H9 (cell line): ENCODE measurements at regions not wholly inside any gene's neighbourhood (a gene's known extent, or its start where the extent isn't known, plus 50 kb on each side); places are given as distances from the start of the nearest gene placed in this dataset.
"Not testable (repeated sequence)": the region's sequence is repeated elsewhere in the genome, so short reads cannot be mapped to it uniquely, and the experiment has no call there.

Source experiments
- DNase-seq: peaks from one replicate; pipeline ENCODE4 v3.0.0-alpha.2; 2017
- H2AFZ ChIP-seq: one replicate; pipeline ENCODE4 v1.6.1; 2013; ENCODE audit warnings: mild to moderate bottlenecking, low read length, control low read depth, moderate library complexity
- H2AK5ac ChIP-seq: 2 replicates; pipeline ENCODE4 v1.6.1; 2013; ENCODE audit warnings: low read length, control low read depth, mixed read lengths; ENCODE audit not compliant: insufficient read length
- H2BK120ac ChIP-seq: one replicate; pipeline ENCODE4 v1.6.1; 2013; ENCODE audit warnings: low read depth, mild to moderate bottlenecking, low read length, control low read depth, inconsistent platforms; ENCODE audit not compliant: poor library complexity, severe bottlenecking
- H2BK12ac ChIP-seq: 2 replicates; pipeline ENCODE4 v1.6.1; 2013; ENCODE audit warnings: low read length, control low read depth, mixed read lengths, low read depth; ENCODE audit not compliant: insufficient read length
- H2BK15ac ChIP-seq: 2 replicates; pipeline ENCODE4 v1.6.1; 2013; ENCODE audit warnings: low read depth, low read length, control low read depth
- H2BK20ac ChIP-seq: one replicate; pipeline ENCODE4 v1.6.1; 2013; ENCODE audit warnings: low read depth, mild to moderate bottlenecking, low read length, control low read depth, inconsistent platforms; ENCODE audit not compliant: poor library complexity, severe bottlenecking
- H2BK5ac ChIP-seq: 2 replicates; pipeline ENCODE4 v1.6.1; 2013; ENCODE audit warnings: low read length, control low read depth, mixed read lengths; ENCODE audit not compliant: insufficient read length
- H3K14ac ChIP-seq: 2 replicates; pipeline ENCODE4 v1.6.1; 2013; ENCODE audit warnings: low read length, control low read depth; ENCODE audit not compliant: insufficient read depth
- H3K18ac ChIP-seq: 2 replicates; pipeline ENCODE4 v1.6.1; 2013; ENCODE audit warnings: low read depth, mild to moderate bottlenecking, mixed read lengths, low read length, control low read depth; ENCODE audit not compliant: insufficient read length
- H3K23ac ChIP-seq: 2 replicates; pipeline ENCODE4 v1.6.1; 2013; ENCODE audit warnings: low read length, control low read depth, mixed read lengths, low read depth; ENCODE audit not compliant: insufficient read length
- H3K23me2 ChIP-seq: 2 replicates; pipeline ENCODE4 v1.6.1; 2013; ENCODE audit warnings: low read depth, mild to moderate bottlenecking, mixed read lengths, low read length, control low read depth; ENCODE audit not compliant: insufficient read length, poor library complexity, severe bottlenecking
- H3K27ac ChIP-seq: 2 replicates; pipeline ENCODE4 v1.5.1; 2013; ENCODE audit warnings: low read length, control low read depth, mixed read lengths, low read depth; ENCODE audit not compliant: insufficient read length
- H3K27me3 ChIP-seq: 2 replicates; pipeline ENCODE4 v1.6.1; 2013; ENCODE audit warnings: low read length, control low read depth, inconsistent platforms; ENCODE audit not compliant: insufficient read depth
- H3K4ac ChIP-seq: 2 replicates; pipeline ENCODE4 v1.6.1; 2013; ENCODE audit warnings: low read depth, mild to moderate bottlenecking, control low read depth, inconsistent platforms, low read length, moderate library complexity
- H3K4me1 ChIP-seq: 2 replicates; pipeline ENCODE4 v1.6.1; 2013; ENCODE audit warnings: low read length, control low read depth, inconsistent platforms; ENCODE audit not compliant: insufficient read depth
- H3K4me2 ChIP-seq: 2 replicates; pipeline ENCODE4 v1.6.1; 2013; ENCODE audit warnings: low read length, control low read depth, mixed read lengths; ENCODE audit not compliant: insufficient read length, insufficient read depth
- H3K56ac ChIP-seq: 2 replicates; pipeline ENCODE4 v1.6.1; 2013; ENCODE audit warnings: low read depth, mild to moderate bottlenecking, mixed read lengths, low read length, control low read depth; ENCODE audit not compliant: insufficient read length
- H3K79me1 ChIP-seq: 2 replicates; pipeline ENCODE4 v1.6.1; 2013; ENCODE audit warnings: low read depth, mild to moderate bottlenecking, moderate library complexity, low read length, control low read depth, inconsistent platforms; ENCODE audit not compliant: insufficient read depth, poor library complexity, severe bottlenecking
- H3K79me2 ChIP-seq: 2 replicates; pipeline ENCODE4 v1.6.1; 2013; ENCODE audit warnings: low read length, control low read depth, inconsistent platforms; ENCODE audit not compliant: insufficient read depth
- H3K9ac ChIP-seq: 2 replicates; pipeline ENCODE4 v1.6.1; 2013; ENCODE audit warnings: low read length, control low read depth, mixed read lengths; ENCODE audit not compliant: insufficient read length; ENCODE audit errors: extremely low read depth
- H3K9me3 ChIP-seq: one replicate; pipeline ENCODE4 v1.6.1; 2013; ENCODE audit warnings: low read depth, low read length, inconsistent platforms; ENCODE audit not compliant: control insufficient read depth
- H3T11ph ChIP-seq: one replicate; pipeline ENCODE4 v1.6.1; 2013; ENCODE audit warnings: mild to moderate bottlenecking, low read length, control low read depth, inconsistent platforms
- H4K20me1 ChIP-seq: one replicate; pipeline ENCODE4 v1.6.1; 2013; ENCODE audit not compliant: control insufficient read depth, insufficient read length, insufficient read depth
- H4K5ac ChIP-seq: 2 replicates; pipeline ENCODE4 v1.6.1; 2013; ENCODE audit warnings: low read depth, mild to moderate bottlenecking, mixed read lengths, low read length, control low read depth; ENCODE audit not compliant: insufficient read length
- H4K8ac ChIP-seq: replicated peaks from 2 replicates; pipeline ENCODE4 v1.6.1; 2013; ENCODE audit warnings: low read length, control low read depth, mixed read lengths, low read depth; ENCODE audit not compliant: insufficient read length
- H4K91ac ChIP-seq: 2 replicates; pipeline ENCODE4 v1.6.1; 2013; ENCODE audit warnings: low read depth, mild to moderate bottlenecking, moderate library complexity, mixed read lengths, low read length, control low read depth; ENCODE audit not compliant: insufficient read length
- H3K27ac Mint-ChIP-seq, 3 experiments: 2 replicates in 2 of 3; 3 replicates in 1 of 3; pipeline ENCODE4 v1.8.0; 2020 to 2021; ENCODE audit warnings: mixed read lengths in 3 of 3, mild to moderate bottlenecking in 1 of 3, moderate library complexity in 1 of 3
- H3K27me3 Mint-ChIP-seq: 2 replicates; pipeline ENCODE4 v1.8.0; 2021; ENCODE audit warnings: low read depth, mild to moderate bottlenecking, moderate library complexity, mixed read lengths
- H3K36me3 Mint-ChIP-seq, 3 experiments: 2 replicates in 2 of 3; 3 replicates in 1 of 3; pipeline ENCODE4 v1.8.0; 2020 to 2021; ENCODE audit warnings: low read depth in 3 of 3, mixed read lengths in 3 of 3; ENCODE audit not compliant: insufficient read depth in 1 of 3
- H3K4me1 Mint-ChIP-seq, 2 experiments: 2 replicates each; pipeline ENCODE4 v1.8.0; 2020; ENCODE audit warnings: mixed read lengths in 2 of 2
- H3K4me3 Mint-ChIP-seq, 2 experiments: 2 replicates in 1 of 2; 3 replicates in 1 of 2; pipeline ENCODE4 v1.8.0; 2020 to 2021; ENCODE audit warnings: mild to moderate bottlenecking in 2 of 2, mixed read lengths in 2 of 2, moderate library complexity in 1 of 2
- H3K9me3 Mint-ChIP-seq, 2 experiments: 2 replicates in 1 of 2; 3 replicates in 1 of 2; pipeline ENCODE4 v1.8.0; 2020; ENCODE audit warnings: mild to moderate bottlenecking in 2 of 2, mixed read lengths in 2 of 2, moderate library complexity in 1 of 2
- WGBS: extraction: QIAGEN DNeasy Blood & Tissue Kit; methylation state at CpG from one replicate; pipeline ENCODE4 v1.1.7; 2013; ENCODE audit warnings: missing lambda C conversion rate, low lambda C conversion rate, mixed read lengths; ENCODE audit not compliant: insufficient read length; ENCODE audit errors: extremely low coverage; 5-methylcytosine and 5-hydroxymethylcytosine counted together

DNA sequence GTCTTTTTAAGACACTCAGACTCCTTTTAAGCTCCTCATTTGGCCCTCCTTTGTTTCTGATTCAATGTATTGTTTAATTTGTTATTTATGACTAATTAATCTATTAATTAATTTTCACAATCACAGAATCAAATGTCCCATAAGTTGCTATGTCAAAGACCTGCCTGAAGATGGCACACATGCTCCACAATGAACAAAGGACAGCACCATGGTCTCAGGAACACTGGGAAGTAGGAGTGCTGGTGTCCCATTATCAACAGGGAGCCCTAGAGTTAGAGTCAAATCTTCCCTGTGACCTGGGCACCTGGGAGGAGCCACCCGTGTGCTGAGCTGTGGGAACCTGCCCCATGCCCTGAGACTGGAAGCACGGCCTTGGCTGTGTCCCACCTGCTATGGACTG, 1164.3 kb downstream of the RPIA start:
- H3K27me3 Mint-ChIP-seq, H2BK12ac ChIP-seq, H3K4me1 Mint-ChIP-seq, H4K20me1 ChIP-seq, H3K4me1 ChIP-seq, H4K91ac ChIP-seq, H2BK120ac ChIP-seq, H3T11ph ChIP-seq, H3K79me2 ChIP-seq, H2BK5ac ChIP-seq, H3K23ac ChIP-seq, H2AFZ ChIP-seq, H2BK15ac ChIP-seq, H3K4me3 Mint-ChIP-seq, H2BK20ac ChIP-seq, H4K8ac ChIP-seq, H4K5ac ChIP-seq, H3K56ac ChIP-seq, H3K9ac ChIP-seq, DNase-seq, H3K27ac ChIP-seq, H3K4ac ChIP-seq, H3K27ac Mint-ChIP-seq, H3K79me1 ChIP-seq, H3K27me3 ChIP-seq, H3K14ac ChIP-seq, H3K23me2 ChIP-seq, H2AK5ac ChIP-seq, H3K4me2 ChIP-seq, H3K18ac ChIP-seq: not testable (repeated sequence)
- WGBS = no CpG with 5 or more reads among the region's 2 CpGs
- H3K9me3 ChIP-seq = peaks cover 12% of the 10 kb centered on the region
- H3K36me3 Mint-ChIP-seq = peaks cover 0 to 10% (median 3%) of the 10 kb centered on the region in 3 experiments; a peak in 5 of 7 replicates
- H3K9me3 Mint-ChIP-seq = peaks cover 11% of the 10 kb centered on the region in 2 experiments

DNA sequence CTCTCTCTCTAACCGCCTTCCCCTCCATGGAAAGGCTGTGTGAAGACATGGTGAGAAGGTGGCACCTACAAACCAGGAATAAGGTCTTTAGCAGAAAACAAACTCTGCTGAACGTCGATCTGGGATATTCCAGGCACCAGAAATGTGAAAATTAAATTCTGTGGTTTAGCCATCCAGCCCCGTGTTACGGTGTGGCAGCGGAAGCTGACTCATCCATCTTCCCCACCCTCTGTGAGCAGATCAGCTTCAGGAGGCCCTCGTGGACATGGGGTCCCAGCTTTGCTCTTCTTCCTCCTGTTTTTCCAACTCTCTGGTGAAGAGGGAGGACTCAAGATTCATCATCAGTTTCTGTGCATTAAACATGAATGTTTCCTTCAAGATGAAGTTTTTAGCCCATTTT, 1164.8 kb downstream of the RPIA start:
- not testable (repeated sequence) for H2AK5ac ChIP-seq, H3K14ac ChIP-seq, H4K20me1 ChIP-seq, H3K23me2 ChIP-seq, H2BK5ac ChIP-seq, H3K9ac ChIP-seq, DNase-seq, H3K56ac ChIP-seq, H2BK12ac ChIP-seq, H2AFZ ChIP-seq, H3K4me1 ChIP-seq, H3K27me3 ChIP-seq, H4K91ac ChIP-seq, H4K8ac ChIP-seq, H3K79me2 ChIP-seq, H3K4me2 ChIP-seq, H3T11ph ChIP-seq, H2BK15ac ChIP-seq, H3K27ac ChIP-seq, H3K23ac ChIP-seq, H3K18ac ChIP-seq, H3K9me3 ChIP-seq, H3K4me1 Mint-ChIP-seq, H3K4ac ChIP-seq, H3K9me3 Mint-ChIP-seq, H3K36me3 Mint-ChIP-seq, H2BK20ac ChIP-seq, H2BK120ac ChIP-seq, H3K79me1 ChIP-seq, H4K5ac ChIP-seq, H3K27ac Mint-ChIP-seq, H3K27me3 Mint-ChIP-seq, H3K4me3 Mint-ChIP-seq
- WGBS = no CpG with 5 or more reads among the region's 7 CpGs
